Endothelial cell of umbilical vein (primary cell): ENCODE measurements at regions not wholly inside any gene's neighbourhood (a gene's known extent, or its start where the extent isn't known, plus 50 kb on each side); places are given as distances from the start of the nearest gene placed in this dataset.

ENCODE experiments used
- EZH2 ChIP-seq: IDR thresholded peaks from 2 replicates; pipeline ENCODE4 v1.6.1; 2012; ENCODE audit warnings: borderline replicate concordance, low read depth, mild to moderate bottlenecking, moderate library complexity, low read length, inconsistent platforms; ENCODE audit not compliant: severe bottlenecking
- FOS ChIP-seq: IDR thresholded peaks from 2 replicates; pipeline ENCODE4 v1.6.1; 2011; ENCODE audit warnings: mild to moderate bottlenecking, low read length, moderate library complexity, borderline replicate concordance; ENCODE audit not compliant: insufficient read depth
- GATA2 ChIP-seq: IDR thresholded peaks from 2 replicates; pipeline ENCODE4 v1.7.0; 2011; ENCODE audit warnings: low read depth, mild to moderate bottlenecking, moderate library complexity, mixed read lengths, low read length; ENCODE audit not compliant: insufficient read length, insufficient read depth
- JUN ChIP-seq: IDR thresholded peaks from 2 replicates; pipeline ENCODE4 v1.6.1; 2011; ENCODE audit warnings: borderline replicate concordance, low read depth; ENCODE audit not compliant: insufficient read length, insufficient read depth
- MYC ChIP-seq: IDR thresholded peaks from one replicate; pipeline ENCODE4 v1.6.1; 2011; ENCODE audit warnings: mild to moderate bottlenecking, low read depth, low read length
- POLR2A ChIP-seq: IDR thresholded peaks from 2 replicates; pipeline ENCODE4 v1.6.1; 2012; ENCODE audit warnings: low read depth, mild to moderate bottlenecking, control low read depth, low read length
- TF ChIP-seq, protein P1 (sequence below), 2 donors: IDR thresholded peaks; 1 replicate in 1 of 2; 2 replicates in 1 of 2; pipeline ENCODE4 v1.5.1; 2011; ENCODE audit warnings: low read length in 2 of 2, mild to moderate bottlenecking in 2 of 2, moderate library complexity in 2 of 2, control low read depth in 1 of 2, inconsistent platforms in 1 of 2, low read depth in 1 of 2; ENCODE audit not compliant: insufficient read depth in 1 of 2; ENCODE audit errors: extremely low read depth in 1 of 2

DNA sequence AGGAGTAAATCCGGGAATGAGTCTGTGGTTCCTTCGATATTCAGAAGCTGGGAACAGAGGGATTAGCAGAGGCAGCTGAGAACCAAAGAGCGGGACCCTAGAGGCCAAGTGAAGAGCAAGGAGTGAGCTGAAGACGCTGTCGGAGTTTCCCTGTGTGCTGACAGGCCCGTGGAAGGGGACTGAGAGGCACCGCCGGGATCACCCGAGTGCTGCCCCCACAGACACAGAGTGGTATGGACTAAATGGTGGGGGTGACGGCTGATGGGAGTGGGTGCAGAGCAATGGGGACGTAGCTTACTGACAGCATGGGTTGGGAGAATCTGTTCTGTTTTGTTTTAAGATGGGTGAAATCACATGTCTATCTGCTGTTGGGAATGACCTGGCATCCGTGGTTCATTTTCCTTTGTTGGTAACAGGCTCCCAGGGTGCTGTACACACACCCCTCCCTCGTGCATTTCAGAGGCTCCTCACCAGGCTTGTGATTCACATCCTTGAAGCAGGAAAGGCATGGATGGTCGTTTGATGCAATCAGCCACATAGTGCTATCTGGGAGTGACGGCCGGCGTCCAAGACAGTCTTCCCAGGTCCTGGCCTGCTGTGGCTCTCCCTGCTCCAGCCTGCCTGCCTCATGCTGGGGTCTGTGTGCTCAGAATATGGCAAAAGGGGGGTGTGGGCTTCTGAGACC, 97.4 kb downstream of the THBS2 start:
- TF ChIP-seq, protein P1, sequence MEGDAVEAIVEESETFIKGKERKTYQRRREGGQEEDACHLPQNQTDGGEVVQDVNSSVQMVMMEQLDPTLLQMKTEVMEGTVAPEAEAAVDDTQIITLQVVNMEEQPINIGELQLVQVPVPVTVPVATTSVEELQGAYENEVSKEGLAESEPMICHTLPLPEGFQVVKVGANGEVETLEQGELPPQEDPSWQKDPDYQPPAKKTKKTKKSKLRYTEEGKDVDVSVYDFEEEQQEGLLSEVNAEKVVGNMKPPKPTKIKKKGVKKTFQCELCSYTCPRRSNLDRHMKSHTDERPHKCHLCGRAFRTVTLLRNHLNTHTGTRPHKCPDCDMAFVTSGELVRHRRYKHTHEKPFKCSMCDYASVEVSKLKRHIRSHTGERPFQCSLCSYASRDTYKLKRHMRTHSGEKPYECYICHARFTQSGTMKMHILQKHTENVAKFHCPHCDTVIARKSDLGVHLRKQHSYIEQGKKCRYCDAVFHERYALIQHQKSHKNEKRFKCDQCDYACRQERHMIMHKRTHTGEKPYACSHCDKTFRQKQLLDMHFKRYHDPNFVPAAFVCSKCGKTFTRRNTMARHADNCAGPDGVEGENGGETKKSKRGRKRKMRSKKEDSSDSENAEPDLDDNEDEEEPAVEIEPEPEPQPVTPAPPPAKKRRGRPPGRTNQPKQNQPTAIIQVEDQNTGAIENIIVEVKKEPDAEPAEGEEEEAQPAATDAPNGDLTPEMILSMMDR (IDR thresholded peaks at IDR 0.05; ENCODE audit: extremely low read depth in 1 of 2, insufficient read depth in 1 of 2, low read depth in 1 of 2, low read length in 2 of 2), result no peak
- TF ChIP-seq EZH2 (no peak), POLR2A (no peak), JUN (no peak), MYC (no peak), GATA2 (no peak), FOS (no peak)
